ENCODE measurements at regions not wholly inside any gene's neighbourhood (a gene's known extent, or its start where the extent isn't known, plus 50 kb on each side); places are given as distances from the start of the nearest gene placed in this dataset.

DNA sequence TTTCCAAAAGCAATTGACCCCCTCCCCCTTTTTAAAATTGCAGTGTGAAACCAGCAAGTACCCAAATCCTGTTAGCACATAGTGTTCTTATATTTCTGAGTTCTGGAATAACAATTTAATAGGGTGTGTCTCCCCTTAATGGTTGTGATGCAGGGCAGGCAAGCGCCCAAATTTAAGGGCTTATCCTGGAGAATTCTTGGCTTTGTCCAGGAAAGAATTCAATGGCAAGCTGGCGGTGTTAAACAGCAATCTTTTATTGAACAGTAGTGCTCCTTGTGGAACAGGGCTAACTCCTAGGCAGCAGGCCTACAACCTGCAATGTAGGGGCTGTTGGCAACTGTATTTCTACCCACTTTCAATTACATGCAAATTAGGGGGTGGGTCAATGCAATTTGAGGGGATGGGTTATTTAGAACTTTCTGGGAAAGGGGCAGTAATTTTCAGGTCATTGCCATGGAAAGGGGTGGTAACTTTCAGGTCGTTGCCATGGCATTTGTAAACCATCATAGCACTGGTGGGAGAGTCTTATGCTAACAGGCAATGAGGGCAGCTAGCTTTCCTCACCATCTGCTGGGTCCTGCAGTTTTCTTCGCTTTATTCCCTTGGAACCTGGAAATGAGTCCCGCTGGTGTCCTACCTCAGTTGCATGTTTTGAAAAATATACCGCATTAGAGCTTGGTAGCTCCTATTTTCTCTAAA, 149.0 kb upstream of the KCTD1 start:
- DNase-seq: no peak

DNA sequence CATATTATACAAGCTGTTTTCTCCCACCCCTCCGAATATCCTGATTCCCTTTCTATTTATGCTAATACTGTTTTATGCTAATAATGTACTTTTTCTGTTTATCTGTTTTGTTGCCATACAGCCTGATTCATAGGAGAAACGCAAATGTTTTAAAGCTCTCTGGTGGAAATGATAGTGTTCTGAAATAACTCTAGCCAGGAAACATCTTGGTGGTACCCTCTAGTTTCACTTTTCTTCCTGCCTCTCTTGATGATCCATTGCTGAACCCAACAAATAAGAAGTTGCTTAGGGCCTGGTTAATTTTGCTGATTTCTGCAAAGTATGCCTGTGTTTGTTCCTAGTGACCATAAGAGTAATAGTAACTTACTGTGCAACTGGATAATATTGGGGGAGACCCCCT, 148.4 kb upstream of the KCTD1 start:
- no peak for DNase-seq

GRCh38 chr18:26696308-26696707, 148.0 kb upstream of the KCTD1 start:
- no peak for DNase-seq

- DNase-seq: no peak
Measured at GRCh38 chr18:26689226-26689879, 141.0 kb upstream of the KCTD1 start.

GRCh38 chr18:26686532-26686931, 138.2 kb upstream of the KCTD1 start:
- DNase-seq: no peak

- DNase-seq: no peak
Measured at GRCh38 chr18:26685438-26686157, 137.2 kb upstream of the KCTD1 start.

DNA sequence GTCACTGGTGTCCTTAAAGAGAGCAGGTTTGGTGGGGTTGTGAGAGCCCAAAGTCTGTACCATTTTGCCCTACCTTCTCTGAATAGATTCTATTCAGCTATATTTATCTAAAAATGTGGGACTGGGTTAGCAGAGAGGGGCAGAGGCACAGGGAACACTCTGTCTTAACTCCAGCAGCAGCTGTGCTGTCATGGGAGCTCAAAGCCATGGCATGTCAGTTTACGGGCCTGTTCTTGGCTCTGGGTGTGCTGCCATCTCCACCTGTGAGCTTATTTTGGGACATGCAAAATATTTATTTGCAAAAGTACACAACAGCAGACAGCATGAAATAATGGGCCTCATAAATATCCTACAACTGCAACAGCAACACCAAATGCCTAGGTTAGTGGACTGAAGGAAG, 129.6 kb upstream of the KCTD1 start:
- no peak for DNase-seq

GRCh38 chr18:26667046-26667445, 118.7 kb upstream of the KCTD1 start:
- DNase-seq: no peak

DNA sequence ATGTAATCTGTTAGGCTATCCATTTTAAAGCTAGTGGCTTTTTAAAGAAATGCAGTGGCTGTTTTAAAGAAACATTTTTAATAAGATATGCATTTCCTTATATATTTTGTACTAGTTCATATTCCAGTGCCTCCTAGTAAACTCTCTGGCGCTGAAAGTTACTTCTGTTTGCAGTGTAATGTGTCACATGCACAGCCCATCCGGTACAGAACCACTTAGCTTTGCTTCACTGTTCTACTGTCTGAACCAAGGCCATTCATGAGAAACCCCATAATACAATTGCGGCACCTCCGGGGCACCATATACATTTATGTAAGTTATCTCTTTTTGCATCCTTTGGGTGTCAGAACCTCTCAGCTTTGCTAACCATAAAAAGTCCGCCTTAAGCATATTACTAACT, 114.6 kb upstream of the KCTD1 start:
- no peak for DNase-seq

GRCh38 chr18:26657631-26658581, 109.6 kb upstream of the KCTD1 start:
- DNase-seq: no peak

DNA sequence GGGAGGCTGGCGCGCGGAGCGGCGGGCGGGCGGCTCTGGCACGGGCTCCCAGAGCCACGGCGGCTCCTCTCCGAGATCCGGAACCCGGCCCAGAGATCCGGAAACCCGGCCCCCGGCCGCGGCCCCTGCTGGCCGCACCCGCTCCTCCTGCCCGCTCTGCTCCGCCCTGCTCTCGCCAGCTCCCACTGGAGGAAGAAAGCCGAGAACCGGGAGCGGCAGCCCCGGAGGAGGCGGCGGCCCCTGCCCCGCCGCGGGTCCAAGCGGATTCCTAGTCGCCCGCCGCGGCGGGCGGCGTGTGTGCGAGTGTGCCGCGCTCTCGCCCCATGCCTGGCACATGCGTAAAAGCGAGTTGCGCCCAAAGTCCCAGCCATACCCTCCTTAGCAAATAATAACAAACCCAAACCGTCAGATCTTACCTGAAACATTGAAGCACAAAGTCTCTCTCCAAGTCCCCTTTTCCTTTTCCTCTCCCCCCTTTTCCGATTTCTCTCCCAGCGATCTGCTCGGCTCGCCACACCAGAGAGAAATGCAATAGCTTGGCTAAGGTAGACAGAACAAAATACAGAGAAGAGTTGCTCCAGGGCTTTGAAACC, 108.7 kb upstream of the KCTD1 start:
- no peak for DNase-seq

GRCh38 chr18:26656431-26656943, 108.1 kb upstream of the KCTD1 start:
- DNase-seq: no peak

DNA sequence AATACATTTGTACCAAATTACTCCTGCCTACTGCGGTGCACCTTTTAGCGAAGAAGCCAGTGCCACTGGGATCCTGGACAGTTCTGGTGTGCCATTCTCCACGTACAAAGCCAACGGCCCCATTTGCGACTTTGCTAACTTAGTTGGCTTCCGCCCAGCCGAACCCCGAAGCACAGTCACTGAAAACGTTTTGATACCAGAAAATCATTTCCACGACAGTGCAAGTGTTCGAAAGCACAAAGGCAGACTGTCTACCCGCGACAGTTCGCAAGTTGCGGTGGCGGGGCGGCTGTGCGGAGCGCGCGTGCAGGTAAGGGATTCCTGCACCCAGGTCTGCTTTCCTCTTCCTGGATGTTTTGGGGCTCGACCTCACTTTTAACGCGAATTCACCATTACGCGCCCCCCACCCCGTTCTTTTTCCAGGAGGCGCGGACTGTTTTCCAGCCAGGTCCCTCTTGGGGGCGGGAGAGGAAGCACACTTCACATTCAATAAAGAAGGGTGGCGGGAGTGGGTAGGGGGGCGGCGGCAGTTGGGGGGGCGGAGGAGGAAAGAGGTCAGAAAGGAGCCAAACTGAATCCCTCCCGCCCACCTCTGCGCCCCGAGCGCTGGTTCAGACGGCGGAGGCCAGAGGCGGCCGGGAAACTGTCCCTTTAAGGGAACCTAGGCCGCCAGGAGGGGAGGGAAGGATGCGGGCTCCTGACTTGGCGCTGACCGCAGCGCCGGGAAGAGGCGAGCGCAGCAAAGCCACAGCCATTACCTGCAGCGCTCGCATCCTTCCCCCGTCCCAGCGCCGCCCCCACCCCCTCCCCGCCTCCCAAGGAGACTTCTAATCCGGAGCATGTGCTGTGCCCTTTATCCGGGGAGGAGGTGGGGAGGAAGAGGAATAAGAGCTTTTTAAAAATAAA, 107.4 kb upstream of the KCTD1 start:
- no peak for DNase-seq

DNA sequence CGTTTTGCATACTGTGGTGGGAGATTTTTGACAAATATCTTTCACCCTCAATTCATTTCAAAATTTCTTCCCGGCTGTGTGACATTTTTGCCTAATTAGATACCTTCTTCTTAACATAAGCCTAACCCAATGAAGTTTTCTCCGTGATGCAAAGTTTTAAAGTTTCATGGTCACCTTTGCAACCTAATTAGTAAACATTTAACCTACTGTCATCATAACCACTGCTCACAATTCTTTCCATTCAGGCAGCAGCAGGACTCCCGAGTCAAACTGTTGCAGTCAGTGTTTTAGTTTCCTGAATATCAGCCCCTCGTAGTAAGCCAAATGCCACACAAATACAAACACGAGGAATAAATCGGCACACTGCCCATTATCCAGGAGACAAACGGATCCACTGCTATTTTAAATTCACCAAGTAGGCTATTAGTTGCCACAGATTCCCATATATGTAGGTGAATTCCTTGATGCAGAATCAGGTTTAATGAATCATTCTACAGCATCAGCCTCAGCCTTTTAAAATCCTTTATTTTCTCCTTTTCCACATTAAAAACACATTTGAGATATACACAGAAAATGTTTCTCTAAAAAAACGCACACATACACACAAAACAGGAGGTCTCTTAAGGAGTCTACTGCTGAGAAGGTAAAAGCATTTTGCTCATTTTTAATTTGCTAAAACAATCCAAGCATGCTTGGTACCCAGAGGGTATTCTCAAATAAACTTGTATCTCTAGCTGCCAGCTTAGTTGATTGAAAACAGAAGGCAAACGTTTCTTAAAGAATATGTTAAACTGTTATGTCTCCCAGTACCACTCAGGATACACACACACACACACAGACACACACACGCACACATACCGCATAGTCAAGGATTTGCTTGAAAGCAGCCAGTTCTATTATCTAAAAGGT, 106.5 kb upstream of the KCTD1 start:
- no peak for DNase-seq

GRCh38 chr18:26653943-26654615, 105.7 kb upstream of the KCTD1 start:
- no peak for DNase-seq

- no peak for DNase-seq
Measured at GRCh38 chr18:26652501-26652900, 104.1 kb upstream of the KCTD1 start.

DNA sequence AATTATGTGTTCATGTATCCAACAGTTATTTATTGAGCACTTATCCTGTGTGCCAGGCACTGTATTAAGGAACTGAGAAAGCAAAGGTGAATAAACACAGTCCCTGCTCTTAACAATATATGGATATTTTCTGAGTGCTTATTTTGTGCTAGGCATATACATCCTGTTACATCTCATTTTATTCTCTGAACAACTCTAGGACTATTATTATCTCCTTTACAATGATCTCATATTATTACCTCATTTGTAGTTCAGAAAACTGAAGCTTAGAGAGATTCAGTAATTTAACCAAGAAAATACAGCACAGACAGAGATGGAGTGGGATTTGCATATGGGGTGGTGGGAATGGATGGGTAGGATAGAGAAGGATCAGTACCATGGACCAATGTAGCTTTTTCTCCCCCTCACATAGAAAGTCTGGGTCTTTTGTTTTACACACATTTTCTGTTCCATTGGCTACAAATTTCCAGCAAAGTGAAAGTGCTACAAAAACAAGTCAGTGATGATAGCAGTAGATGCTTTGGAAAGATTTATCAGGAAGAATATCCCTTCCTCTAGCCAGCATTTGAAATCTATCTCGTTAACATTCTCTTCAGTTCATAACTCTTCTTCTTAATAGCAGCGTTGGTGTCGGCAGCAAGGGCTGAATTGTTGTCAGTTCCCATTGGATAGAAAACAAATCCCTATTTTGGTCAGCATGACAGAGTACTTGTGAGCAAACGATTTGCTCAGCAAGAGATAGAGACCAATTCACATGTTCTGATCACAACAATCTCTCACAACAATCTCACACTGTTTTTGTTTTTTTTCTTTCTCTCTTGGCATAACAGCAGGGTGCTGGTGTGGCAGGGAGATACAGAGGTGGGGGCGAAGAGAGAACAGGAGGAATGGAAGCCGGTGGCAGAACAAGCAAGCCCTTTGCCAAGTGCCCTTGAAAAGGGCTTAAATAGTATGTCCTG, 102.2 kb upstream of the KCTD1 start:
- DNase-seq: no peak

- no peak for DNase-seq
Measured at GRCh38 chr18:26649193-26649543, 100.8 kb upstream of the KCTD1 start.
